Liver (tissue), 3 donors: ENCODE measurements at regions not wholly inside any gene's neighbourhood (a gene's known extent, or its start where the extent isn't known, plus 50 kb on each side); places are given as distances from the start of the nearest gene placed in this dataset.

ENCODE experiments used
- FOXA1 ChIP-seq: IDR thresholded peaks from 2 replicates; pipeline ENCODE4 v1.6.1; 2016; ENCODE audit warnings: antibody characterized with exemption
- GABPA ChIP-seq, 2 donors: IDR thresholded peaks in 1 of 2; conservative IDR thresholded peaks in 1 of 2; 2 replicates each; pipeline ENCODE4 v1.6.1; 2016; ENCODE audit warnings: antibody characterized with exemption in 2 of 2, mild to moderate bottlenecking in 1 of 2, moderate library complexity in 1 of 2
- HNF4G ChIP-seq: IDR thresholded peaks from 2 replicates; pipeline ENCODE4 v1.6.1; 2016; ENCODE audit warnings: antibody characterized with exemption
- JUND ChIP-seq, 2 donors: IDR thresholded peaks; 2 replicates each; pipeline ENCODE4 v1.6.1; 2016; ENCODE audit warnings: antibody characterized with exemption in 2 of 2
- NR2F2 ChIP-seq: IDR thresholded peaks from 2 replicates; pipeline ENCODE4 v1.6.1; 2016; ENCODE audit warnings: antibody characterized with exemption
- RAD21 ChIP-seq, 2 donors: IDR thresholded peaks; 2 replicates each; pipeline ENCODE4 v1.6.1; 2016; ENCODE audit warnings: antibody characterized with exemption in 2 of 2, mild to moderate bottlenecking in 2 of 2
- SP1 ChIP-seq: IDR thresholded peaks from 2 replicates; pipeline ENCODE4 v1.6.1; 2018; ENCODE audit warnings: antibody characterized with exemption, mild to moderate bottlenecking
- TAF1 ChIP-seq: conservative IDR thresholded peaks from 2 replicates; pipeline ENCODE4 v1.6.1; 2016; ENCODE audit warnings: antibody characterized with exemption, mild to moderate bottlenecking
- TF ChIP-seq, protein P1 (sequence below): fragments of 150-350 bp; IDR thresholded peaks from 2 replicates; pipeline ENCODE4 v1.5.1; 2017; ENCODE audit warnings: improper control_type of control experiment, low read depth, low read length; ENCODE audit not compliant: missing input control
- TF ChIP-seq, protein P2 (sequence below): IDR thresholded peaks from 2 replicates; pipeline ENCODE4 v1.6.1; 2016; ENCODE audit warnings: antibody characterized with exemption
- TF ChIP-seq, protein P3 (sequence below): IDR thresholded peaks from 2 replicates; pipeline ENCODE4 v1.6.1; 2016; ENCODE audit warnings: antibody characterized with exemption
- TF ChIP-seq, protein P4 (sequence below): IDR thresholded peaks from 2 replicates; pipeline ENCODE4 v1.6.1; 2016; ENCODE audit warnings: antibody characterized with exemption, mild to moderate bottlenecking
- TF ChIP-seq, protein P5 (sequence below): IDR thresholded peaks from 2 replicates; pipeline ENCODE4 v1.6.1; 2016; ENCODE audit warnings: antibody characterized with exemption
- donor health status: healthy.
- donor health status: healthy.

DNA sequence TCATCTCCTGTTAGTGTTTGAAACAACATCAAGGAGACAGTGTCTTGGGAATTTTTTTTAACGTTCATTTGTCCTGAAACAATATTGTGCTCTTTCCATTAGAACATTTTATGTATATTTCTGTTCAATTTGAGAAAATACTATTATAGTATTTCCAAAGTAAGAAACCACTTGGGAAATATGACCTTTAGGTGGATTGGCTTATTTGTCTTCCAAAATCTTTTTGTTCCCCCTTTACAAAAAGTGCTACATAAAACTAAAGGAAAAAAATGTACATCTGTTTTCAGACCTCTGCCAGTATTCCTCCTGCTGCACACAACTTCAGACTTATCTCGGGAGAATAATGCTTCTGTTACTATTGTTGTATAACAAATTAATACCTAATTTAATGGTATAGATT is 165.9 kb upstream of the AGTR1 start:
- TF ChIP-seq, protein P1, sequence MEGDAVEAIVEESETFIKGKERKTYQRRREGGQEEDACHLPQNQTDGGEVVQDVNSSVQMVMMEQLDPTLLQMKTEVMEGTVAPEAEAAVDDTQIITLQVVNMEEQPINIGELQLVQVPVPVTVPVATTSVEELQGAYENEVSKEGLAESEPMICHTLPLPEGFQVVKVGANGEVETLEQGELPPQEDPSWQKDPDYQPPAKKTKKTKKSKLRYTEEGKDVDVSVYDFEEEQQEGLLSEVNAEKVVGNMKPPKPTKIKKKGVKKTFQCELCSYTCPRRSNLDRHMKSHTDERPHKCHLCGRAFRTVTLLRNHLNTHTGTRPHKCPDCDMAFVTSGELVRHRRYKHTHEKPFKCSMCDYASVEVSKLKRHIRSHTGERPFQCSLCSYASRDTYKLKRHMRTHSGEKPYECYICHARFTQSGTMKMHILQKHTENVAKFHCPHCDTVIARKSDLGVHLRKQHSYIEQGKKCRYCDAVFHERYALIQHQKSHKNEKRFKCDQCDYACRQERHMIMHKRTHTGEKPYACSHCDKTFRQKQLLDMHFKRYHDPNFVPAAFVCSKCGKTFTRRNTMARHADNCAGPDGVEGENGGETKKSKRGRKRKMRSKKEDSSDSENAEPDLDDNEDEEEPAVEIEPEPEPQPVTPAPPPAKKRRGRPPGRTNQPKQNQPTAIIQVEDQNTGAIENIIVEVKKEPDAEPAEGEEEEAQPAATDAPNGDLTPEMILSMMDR = no peak
- TF ChIP-seq HNF4G (no peak), TAF1 (no peak), SP1 (no peak), GABPA (IDR thresholded peaks at IDR 0.05 in 1 of 2, conservative IDR thresholded peaks at IDR 0.05 in 1 of 2) (no peak), NR2F2 (no peak), JUND (IDR thresholded peaks at IDR 0.05) (no peak), RAD21 (IDR thresholded peaks at IDR 0.05) (no peak), FOXA1 (no peak)
- TF ChIP-seq, protein P2, sequence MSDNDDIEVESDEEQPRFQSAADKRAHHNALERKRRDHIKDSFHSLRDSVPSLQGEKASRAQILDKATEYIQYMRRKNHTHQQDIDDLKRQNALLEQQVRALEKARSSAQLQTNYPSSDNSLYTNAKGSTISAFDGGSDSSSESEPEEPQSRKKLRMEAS = no peak
- TF ChIP-seq, protein P3, sequence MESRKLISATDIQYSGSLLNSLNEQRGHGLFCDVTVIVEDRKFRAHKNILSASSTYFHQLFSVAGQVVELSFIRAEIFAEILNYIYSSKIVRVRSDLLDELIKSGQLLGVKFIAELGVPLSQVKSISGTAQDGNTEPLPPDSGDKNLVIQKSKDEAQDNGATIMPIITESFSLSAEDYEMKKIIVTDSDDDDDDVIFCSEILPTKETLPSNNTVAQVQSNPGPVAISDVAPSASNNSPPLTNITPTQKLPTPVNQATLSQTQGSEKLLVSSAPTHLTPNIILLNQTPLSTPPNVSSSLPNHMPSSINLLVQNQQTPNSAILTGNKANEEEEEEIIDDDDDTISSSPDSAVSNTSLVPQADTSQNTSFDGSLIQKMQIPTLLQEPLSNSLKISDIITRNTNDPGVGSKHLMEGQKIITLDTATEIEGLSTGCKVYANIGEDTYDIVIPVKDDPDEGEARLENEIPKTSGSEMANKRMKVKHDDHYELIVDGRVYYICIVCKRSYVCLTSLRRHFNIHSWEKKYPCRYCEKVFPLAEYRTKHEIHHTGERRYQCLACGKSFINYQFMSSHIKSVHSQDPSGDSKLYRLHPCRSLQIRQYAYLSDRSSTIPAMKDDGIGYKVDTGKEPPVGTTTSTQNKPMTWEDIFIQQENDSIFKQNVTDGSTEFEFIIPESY = no peak
- TF ChIP-seq, protein P4, sequence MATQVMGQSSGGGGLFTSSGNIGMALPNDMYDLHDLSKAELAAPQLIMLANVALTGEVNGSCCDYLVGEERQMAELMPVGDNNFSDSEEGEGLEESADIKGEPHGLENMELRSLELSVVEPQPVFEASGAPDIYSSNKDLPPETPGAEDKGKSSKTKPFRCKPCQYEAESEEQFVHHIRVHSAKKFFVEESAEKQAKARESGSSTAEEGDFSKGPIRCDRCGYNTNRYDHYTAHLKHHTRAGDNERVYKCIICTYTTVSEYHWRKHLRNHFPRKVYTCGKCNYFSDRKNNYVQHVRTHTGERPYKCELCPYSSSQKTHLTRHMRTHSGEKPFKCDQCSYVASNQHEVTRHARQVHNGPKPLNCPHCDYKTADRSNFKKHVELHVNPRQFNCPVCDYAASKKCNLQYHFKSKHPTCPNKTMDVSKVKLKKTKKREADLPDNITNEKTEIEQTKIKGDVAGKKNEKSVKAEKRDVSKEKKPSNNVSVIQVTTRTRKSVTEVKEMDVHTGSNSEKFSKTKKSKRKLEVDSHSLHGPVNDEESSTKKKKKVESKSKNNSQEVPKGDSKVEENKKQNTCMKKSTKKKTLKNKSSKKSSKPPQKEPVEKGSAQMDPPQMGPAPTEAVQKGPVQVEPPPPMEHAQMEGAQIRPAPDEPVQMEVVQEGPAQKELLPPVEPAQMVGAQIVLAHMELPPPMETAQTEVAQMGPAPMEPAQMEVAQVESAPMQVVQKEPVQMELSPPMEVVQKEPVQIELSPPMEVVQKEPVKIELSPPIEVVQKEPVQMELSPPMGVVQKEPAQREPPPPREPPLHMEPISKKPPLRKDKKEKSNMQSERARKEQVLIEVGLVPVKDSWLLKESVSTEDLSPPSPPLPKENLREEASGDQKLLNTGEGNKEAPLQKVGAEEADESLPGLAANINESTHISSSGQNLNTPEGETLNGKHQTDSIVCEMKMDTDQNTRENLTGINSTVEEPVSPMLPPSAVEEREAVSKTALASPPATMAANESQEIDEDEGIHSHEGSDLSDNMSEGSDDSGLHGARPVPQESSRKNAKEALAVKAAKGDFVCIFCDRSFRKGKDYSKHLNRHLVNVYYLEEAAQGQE = no peak
- TF ChIP-seq, protein P5, sequence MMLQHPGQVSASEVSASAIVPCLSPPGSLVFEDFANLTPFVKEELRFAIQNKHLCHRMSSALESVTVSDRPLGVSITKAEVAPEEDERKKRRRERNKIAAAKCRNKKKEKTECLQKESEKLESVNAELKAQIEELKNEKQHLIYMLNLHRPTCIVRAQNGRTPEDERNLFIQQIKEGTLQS = no peak
